ENCODE measurements at regions not wholly inside any gene's neighbourhood (a gene's known extent, or its start where the extent isn't known, plus 50 kb on each side); places are given as distances from the start of the nearest gene placed in this dataset.

DNA sequence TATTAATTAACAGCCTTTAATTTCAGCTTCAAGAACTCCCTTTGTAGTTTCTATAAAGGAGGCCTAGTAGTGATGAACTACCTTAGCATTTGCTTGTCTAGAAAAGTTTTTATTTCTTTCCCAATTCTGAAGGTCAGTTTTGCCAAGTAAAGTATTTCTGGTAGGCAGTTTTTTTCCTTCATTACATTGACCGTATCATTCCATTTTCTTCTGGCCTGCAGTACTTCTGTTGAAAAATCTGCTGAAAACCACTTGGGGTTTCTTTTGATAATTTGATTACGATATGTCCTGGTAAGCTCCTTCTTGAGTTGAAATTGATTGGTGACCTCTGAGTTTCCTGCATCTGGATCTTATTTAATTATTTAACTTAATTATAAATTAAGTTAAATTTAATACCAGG lies 691.8 kb downstream of the TSN start:
- DNase-seq = no peak

GRCh38 chr2:122451040-122451439 lies 695.6 kb downstream of the TSN start:
- DNase-seq = no peak

DNA sequence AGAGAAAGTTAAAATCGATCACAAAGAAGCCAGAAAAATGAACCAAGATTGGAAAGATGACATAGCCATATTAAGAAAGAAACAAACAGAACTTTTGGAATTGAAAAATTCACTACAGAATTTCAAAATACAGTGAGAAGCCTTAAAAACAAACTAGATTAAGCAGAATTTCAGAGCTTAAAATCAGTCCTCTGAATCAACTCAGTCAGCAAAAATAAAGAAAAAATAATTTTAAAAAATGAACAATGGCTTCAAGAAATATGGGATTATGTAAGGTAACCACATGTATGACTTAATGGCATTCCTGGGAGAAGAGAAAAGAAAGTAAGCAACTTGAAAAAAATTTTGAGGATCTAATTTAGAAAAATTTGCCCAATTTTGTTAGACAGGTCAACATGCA lies 696.2 kb downstream of the TSN start:
- DNase-seq = no peak

DNA sequence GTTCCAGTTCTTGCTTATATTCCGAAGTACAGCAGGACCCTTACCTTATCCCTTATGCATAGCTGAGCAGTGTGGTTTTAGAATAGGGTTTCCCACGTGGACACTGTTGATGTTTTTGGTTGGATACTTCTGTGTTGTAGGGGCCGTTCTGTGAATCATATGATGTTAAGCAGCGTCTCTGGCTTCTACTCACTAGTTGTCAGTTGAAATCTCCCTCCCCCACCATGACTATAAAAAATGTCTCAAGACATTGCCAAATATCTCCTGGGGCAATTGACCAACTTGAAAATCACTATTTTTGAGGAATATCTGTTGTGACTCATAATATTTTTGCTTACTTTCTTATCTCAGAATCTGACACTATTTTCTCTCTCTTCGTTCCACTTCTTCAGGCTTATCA lies 713.7 kb downstream of the TSN start:
- DNase-seq = no peak

- DNase-seq = no peak
These were observed 716.3 kb downstream of the TSN start for GRCh38 chr2:122471753-122472152.

GRCh38 chr2:122478117-122478516 lies 722.7 kb downstream of the TSN start:
- DNase-seq = no peak

- no peak for DNase-seq
These were observed 723.3 kb downstream of the TSN start for GRCh38 chr2:122478771-122479170.

DNA sequence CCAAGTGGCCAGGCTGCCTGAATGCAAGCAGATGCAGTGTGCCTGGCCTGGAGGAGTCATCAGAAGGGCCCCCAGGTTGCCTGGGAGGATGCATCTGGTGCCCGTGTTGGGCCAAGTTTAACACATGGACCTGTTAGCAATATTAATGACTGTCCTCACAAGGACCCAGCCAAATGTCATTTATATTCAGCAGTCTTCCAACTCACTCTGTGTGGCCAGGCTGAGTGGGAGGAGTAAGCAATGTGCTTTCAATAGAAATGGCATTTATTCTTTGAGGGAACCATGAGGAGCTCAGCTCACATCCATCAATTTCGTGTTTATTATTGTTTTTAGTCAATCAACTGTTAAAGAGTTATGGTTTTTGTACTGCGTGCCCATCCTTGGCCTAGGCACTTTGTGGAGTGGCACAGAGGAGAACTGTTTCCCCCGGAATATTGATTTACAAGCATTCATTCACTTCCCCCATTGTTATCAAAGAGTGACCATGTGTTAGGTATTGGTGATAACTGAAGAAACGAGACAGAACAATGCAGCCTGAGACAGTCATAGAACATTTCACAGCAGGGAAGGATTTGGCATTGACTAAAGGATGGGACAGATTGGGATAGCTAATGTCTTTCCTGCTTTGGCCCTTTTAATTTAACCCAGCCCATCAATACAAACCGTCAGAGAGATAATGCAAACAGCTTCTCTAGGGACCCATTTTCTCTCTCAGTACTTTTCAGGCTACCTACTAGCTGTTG lies 725.2 kb downstream of the TSN start:
- no peak for DNase-seq

DNA sequence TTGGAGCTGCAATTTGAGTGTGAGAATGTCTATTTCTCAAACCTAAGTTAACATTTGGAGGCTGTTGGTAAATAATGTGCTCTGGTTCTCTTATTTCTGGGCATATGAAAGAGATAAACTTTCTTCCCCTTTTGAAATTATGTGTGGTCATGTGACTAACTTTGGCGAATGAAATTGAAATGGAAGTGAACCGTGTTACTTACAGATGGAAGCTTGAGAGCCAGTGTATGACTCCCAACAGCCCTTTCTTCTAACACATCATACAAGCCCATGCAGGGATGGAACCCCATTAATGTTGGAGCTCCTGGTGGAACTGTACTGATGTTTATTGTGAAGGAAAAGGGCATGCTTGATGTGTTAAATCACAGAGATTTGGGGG lies 725.8 kb downstream of the TSN start:
- DNase-seq = no peak

DNA sequence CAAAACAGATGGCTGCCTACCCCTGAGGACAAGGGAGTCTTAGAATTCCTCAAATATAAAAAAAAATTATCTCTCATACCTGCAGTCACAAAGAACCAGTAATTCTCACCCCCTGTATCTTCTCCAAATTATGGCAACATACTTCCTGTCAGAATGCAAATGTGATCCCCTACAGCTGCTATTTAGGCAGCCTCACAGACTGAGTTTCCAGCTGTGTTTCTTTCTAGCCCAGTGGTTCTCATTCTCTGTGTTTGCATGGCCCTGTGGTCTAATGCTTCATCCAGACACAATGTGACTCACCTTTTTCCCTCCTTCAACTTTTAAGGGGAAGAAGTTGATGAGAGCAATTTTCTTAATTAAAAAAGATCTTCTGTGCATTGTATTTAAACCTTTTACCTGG lies 726.3 kb downstream of the TSN start:
- no peak for DNase-seq

DNA sequence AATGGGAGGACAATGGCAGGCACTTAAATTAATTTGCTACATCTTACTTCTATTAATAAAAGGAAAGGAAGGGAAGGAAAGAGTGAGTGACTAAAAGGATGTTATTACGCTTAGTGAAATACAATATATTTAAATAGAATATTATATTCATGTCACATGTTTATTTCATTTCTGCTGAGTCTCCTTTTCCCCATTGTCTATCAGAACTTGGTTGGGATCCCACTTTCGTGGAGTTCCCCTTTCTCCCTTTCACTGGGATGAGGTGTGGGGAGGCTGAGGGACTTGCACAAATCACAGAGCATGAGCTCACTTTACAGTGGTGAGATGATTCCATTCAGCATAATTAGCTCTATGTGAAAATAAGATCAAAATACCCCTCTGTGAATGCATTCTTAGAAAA lies 730.6 kb downstream of the TSN start:
- DNase-seq = no peak

- DNase-seq = no peak
These were observed 731.4 kb downstream of the TSN start for GRCh38 chr2:122486705-122487415.

DNA sequence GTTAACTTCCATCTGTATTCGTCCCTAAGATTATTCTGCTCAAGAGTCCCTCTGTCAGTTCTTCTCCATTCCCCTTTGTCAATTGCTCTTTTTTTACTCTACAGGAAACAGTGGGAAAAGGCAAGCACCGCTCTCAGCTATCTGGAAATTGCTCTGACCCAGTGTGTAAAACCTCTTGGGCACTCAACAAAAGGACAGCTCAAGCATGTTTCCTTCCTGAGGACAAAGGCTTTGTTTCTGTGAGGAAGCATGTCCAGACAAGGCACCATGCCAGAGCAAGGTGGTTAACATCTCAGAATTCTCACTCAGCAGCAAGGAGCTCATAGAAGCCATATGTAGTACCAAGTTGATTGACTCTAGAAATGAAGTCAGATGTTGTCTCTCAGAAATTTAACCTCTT lies 735.6 kb downstream of the TSN start:
- no peak for DNase-seq

DNA sequence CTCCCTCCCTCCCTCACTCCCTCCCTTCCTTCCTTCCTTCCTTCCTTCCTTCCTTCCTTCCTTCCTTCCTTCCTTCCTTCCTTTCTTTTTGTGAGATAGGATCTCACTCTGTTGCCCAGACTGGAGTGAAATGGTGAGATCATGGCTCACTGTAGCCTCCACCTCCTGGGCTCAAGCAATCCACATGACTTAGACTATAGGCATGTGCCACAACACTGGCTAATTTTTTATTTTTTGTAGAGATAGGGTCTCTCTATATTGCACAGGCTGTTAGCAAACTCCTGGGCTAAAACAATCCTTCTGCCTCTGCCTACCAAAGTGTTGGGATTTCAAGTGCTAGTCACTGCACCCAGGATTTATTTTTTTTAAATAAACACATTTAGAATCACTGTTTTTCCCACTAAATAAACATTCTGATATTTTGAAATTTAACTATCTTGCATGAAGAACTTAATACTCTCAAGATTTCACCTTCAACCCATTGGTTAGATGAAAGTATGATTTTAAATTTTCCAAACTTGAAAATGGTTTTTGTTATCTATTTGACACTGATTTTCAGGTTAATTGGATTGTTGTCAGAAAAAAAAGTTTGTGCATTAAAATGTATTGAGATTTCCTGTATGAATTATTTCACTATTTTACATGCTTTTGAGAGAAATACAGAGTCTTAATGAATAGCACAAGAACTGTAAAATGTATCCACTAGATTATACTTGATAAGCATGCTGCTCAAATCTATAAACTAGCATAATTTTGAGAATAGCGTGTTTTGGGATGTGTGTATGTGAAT lies 745.1 kb downstream of the TSN start:
- DNase-seq = no peak

DNA sequence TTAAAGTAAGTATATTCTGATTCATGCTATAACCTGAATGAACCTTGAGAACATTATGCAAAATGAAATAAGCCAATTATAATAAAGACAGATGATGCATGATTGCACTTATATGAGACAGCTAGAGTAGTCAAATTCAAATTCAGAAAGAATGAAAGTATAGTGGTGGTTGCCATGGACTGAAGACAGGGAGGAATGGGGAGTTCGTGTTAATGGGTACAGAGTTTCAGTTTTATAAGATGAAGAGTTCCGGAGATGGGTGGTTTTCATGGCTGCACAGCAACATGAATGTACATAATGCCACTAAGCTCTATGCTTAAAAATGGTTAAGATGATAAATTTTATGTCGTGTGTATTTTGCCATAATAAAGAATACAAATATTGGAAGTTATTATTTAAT lies 751.2 kb downstream of the TSN start:
- no peak for DNase-seq

- no peak for DNase-seq
These were observed 751.8 kb downstream of the TSN start for GRCh38 chr2:122507261-122507660.

DNA sequence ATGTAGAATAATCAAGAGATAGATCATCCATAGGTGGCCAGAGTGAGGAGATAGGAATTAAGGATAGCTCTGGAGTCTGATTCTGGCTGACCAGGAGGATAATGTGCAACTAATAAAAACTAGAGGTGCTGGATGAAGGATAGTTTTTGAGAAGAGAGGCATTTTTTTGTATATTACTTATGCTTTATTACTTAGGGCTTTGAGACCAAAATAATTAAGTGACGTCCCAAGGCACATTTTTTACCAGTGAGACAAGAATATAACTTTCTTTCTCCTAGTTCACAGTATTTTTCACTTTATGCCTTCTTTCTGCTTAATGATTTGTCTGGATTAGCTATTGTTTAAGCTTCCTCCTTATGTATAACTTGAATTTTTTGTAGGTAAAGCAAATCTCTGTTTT lies 756.6 kb downstream of the TSN start:
- DNase-seq = no peak

DNA sequence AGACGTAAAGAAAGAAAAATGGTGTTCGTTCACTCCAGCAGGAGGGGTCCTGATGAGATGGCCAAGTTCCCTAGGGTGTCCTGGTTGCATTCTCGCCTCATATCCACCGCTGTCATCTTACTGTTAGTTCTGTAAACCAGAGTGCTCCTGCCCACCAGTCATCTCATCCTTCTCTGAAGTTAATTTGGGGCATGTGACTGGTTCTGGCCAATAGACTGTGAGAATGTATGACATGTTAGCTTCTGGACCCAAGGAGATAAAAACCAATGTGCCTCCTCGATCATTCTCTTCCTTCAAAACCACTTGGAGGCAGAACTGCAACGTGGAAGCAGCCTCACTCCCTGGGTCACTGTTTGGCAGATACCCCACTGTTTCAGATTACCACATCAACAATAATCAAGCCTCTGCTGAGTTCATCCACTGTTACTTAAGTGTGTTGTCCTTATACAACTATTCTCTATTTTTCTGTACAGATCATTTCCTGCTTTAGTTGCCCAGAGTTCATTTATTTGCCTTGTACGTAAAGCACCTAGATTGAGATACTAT lies 759.1 kb downstream of the TSN start:
- no peak for DNase-seq

DNA sequence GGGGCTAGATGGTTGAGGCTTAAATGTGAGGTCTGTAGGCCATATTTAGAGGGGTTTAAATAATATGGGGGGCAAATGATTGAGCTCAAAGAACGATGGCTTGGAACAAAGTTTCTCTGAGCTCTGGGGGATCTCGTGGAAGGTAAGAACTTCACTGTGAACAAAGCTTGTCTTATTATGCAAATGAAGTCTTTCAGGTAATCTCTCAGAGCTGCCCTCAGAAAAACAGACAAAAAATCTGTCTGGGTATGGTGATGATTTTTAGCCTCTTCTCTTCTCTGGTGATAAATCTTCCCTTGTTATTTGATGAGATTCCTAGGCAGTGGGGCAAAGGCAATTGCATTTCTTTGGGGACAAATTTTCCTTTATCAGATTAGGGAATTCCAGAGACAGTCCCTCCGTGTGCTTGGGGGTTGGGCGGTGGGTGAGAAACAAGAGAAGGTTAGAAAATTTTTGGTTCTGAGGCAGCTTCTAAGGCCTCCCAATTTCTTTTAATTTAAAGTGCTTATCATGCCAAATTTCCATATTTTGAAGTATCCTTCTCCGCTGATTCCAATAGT lies 760.4 kb downstream of the TSN start:
- no peak for DNase-seq

DNA sequence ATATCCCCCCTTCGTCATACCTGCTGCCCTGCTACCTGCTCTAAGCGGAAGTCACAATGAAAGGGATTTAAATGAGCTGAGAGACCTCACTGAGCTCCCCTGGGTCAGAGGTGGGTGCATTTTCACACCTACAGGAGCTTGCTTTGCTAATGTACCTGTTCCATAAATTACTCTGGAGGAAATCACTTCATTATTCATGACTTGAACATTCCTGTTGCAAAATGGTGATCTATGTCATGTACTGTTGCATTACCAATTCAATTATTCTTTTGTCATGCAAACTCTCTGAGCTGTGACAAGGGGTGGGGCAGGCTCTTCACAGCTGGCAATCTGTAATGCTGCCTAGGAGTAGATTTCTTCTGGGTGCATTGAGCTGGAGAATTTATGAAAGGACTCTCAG lies 761.3 kb downstream of the TSN start:
- DNase-seq = no peak

GRCh38 chr2:122519366-122519765 lies 763.9 kb downstream of the TSN start:
- DNase-seq = no peak

- no peak for DNase-seq
These were observed 764.6 kb downstream of the TSN start for GRCh38 chr2:122519821-122520611.

GRCh38 chr2:122523143-122523542 lies 767.7 kb downstream of the TSN start:
- no peak for DNase-seq

Data from activated gamma-delta T cell treated with Interleukin-2 at 50 U/mL for 16 hours (primary cell).